Loucy (cell line): ENCODE measurements at regions not wholly inside any gene's neighbourhood (a gene's known extent, or its start where the extent isn't known, plus 50 kb on each side); places are given as distances from the start of the nearest gene placed in this dataset.

Experiments
- H2AFZ ChIP-seq: fragments of 200-600 bp; sonication (generic); 2 replicates; pipeline ENCODE4 v1.6.0; 2016; ENCODE audit warnings: antibody characterized with exemption, mild to moderate bottlenecking, low read length, moderate library complexity
- H3F3A ChIP-seq: fragments of 200-600 bp; 2 replicates; pipeline ENCODE4 v1.6.0; 2016; ENCODE audit warnings: antibody characterized with exemption, low read depth, mild to moderate bottlenecking
- H3K27me3 ChIP-seq: fragments of 200-600 bp; sonication (generic); 2 replicates; pipeline ENCODE4 v1.6.1; 2014; ENCODE audit warnings: low read length, mild to moderate bottlenecking; ENCODE audit not compliant: insufficient read depth, poor library complexity, severe bottlenecking
- H3K36me3 ChIP-seq: fragments of 200-600 bp; sonication (generic); 2 replicates; pipeline ENCODE4 v1.6.1; 2016; ENCODE audit warnings: low read length; ENCODE audit not compliant: insufficient read depth
- H3K4me1 ChIP-seq: fragments of 200-600 bp; sonication (generic); 2 replicates; pipeline ENCODE4 v1.5.1; 2014; ENCODE audit warnings: low read length, mild to moderate bottlenecking; ENCODE audit not compliant: insufficient read depth, poor library complexity, severe bottlenecking
- H3K4me2 ChIP-seq: fragments of 200-600 bp; sonication (generic); 2 replicates; pipeline ENCODE4 v1.6.0; 2014; ENCODE audit warnings: antibody characterized with exemption, low read length, low read depth, mild to moderate bottlenecking; ENCODE audit not compliant: poor library complexity, severe bottlenecking
- H3K4me3 ChIP-seq: fragments of 200-600 bp; sonication (generic); 2 replicates; pipeline ENCODE4 v1.5.1; 2014; ENCODE audit warnings: low read length, mild to moderate bottlenecking, mixed read lengths; ENCODE audit not compliant: poor library complexity, severe bottlenecking
- H3K79me2 ChIP-seq: fragments of 200-600 bp; sonication (generic); 2 replicates; pipeline ENCODE4 v1.6.1; 2014; ENCODE audit warnings: low read length; ENCODE audit not compliant: insufficient read depth
- H3K9ac ChIP-seq: fragments of 200-600 bp; sonication (generic); 2 replicates; pipeline ENCODE4 v1.6.0; 2014; ENCODE audit warnings: mild to moderate bottlenecking, low read depth, low read length, moderate library complexity; ENCODE audit not compliant: poor library complexity, severe bottlenecking
- H3K9me2 ChIP-seq: fragments of 200-600 bp; sonication (generic); replicated peaks from 2 replicates; pipeline ENCODE4 v1.6.1; 2016; ENCODE audit warnings: low read depth, low read length, mixed read lengths
- H3K9me3 ChIP-seq: fragments of 200-600 bp; sonication (generic); 2 replicates; pipeline ENCODE4 v1.6.1; 2014; ENCODE audit warnings: mild to moderate bottlenecking, antibody characterized with exemption, low read length, low read depth; ENCODE audit not compliant: insufficient read depth
- H4K20me1 ChIP-seq: fragments of 200-600 bp; sonication (generic); 2 replicates; pipeline ENCODE4 v1.6.0; 2014; ENCODE audit warnings: antibody characterized with exemption, low read length, mild to moderate bottlenecking; ENCODE audit not compliant: insufficient read depth, poor library complexity, severe bottlenecking
- CTCF ChIP-seq: fragments of 200-600 bp; sonication (generic); conservative IDR thresholded peaks from 2 replicates; pipeline ENCODE4 v1.5.1; 2014; ENCODE audit warnings: mild to moderate bottlenecking, antibody characterized with exemption, low read length
- EZH2phosphoT487 ChIP-seq: fragments of 200-600 bp; IDR thresholded peaks from 2 replicates; pipeline ENCODE4 v1.6.1; 2018; ENCODE audit warnings: antibody characterized with exemption, mild to moderate bottlenecking, moderate library complexity, borderline replicate concordance

DNA sequence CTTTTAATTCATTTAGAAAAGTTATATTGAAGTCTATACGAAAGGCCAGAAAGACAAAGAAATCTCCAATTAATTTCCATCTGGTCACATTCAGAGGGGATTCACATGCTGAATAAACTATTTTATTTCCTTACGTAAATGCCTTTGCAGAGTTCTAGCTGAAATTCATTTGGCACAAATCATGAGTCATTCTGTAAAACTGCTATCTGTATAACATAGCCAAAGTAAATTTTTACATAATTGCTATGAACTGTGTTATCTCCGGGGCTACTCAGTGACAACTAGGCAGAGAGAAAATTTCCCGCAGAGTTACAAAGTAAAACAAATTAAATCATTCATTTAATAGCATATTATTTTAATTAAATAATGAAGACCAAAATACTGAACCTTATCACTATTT lies 463.2 kb upstream of the ADAMTS16 start:
- no peak overlapping the region for H3K4me2 ChIP-seq
- H3K9ac ChIP-seq = no peak overlapping the region
- H3K4me1 ChIP-seq = no peaks in the 10 kb centered on the region
- no peaks in the 10 kb centered on the region for H3F3A ChIP-seq
- no peaks in the 10 kb centered on the region for H3K36me3 ChIP-seq
- TF ChIP-seq EZH2phosphoT487 (no peak), CTCF (no peak)
- H3K9me2 ChIP-seq = no peaks in the 10 kb centered on the region
- H3K9me3 ChIP-seq = no peaks in the 10 kb centered on the region
- H3K4me3 ChIP-seq = no peak overlapping the region
- H4K20me1 ChIP-seq = no peaks in the 10 kb centered on the region
- no peaks in the 10 kb centered on the region for H3K79me2 ChIP-seq
- H3K27me3 ChIP-seq = no peaks in the 10 kb centered on the region
- H2AFZ ChIP-seq = no peak overlapping the region

DNA sequence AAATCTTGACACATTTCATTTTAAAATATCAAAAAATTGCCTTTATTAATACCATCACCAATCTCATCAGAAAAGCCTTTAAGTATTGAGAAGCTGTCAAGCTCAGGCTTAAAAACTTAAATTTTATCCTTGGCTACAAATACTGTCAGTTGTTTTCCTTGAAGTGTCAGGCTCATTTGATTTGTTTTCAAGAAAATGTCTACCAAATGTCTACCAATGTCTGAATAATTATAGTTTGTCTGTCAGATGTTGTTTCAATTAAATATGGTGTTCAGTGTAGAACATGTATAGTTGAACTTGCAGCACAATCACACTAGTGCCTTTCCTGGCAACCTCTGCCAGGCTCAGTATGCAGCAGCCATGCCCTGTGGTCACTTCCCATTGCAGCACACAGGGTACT lies 455.2 kb upstream of the ADAMTS16 start:
- H3K79me2 ChIP-seq = no peaks in the 10 kb centered on the region
- H3K4me3 ChIP-seq = no peak overlapping the region
- H3K4me1 ChIP-seq = no peaks in the 10 kb centered on the region
- H4K20me1 ChIP-seq = no peaks in the 10 kb centered on the region
- H3K9ac ChIP-seq = no peak overlapping the region
- no peaks in the 10 kb centered on the region for H3K9me3 ChIP-seq
- no peak overlapping the region for H3K4me2 ChIP-seq
- no peaks in the 10 kb centered on the region for H3K36me3 ChIP-seq
- no peaks in the 10 kb centered on the region for H3K27me3 ChIP-seq
- no peak overlapping the region for H2AFZ ChIP-seq
- TF ChIP-seq EZH2phosphoT487 = no peak
- TF ChIP-seq CTCF = no peak
- H3F3A ChIP-seq = no peaks in the 10 kb centered on the region
- H3K9me2 ChIP-seq = no peaks in the 10 kb centered on the region

DNA sequence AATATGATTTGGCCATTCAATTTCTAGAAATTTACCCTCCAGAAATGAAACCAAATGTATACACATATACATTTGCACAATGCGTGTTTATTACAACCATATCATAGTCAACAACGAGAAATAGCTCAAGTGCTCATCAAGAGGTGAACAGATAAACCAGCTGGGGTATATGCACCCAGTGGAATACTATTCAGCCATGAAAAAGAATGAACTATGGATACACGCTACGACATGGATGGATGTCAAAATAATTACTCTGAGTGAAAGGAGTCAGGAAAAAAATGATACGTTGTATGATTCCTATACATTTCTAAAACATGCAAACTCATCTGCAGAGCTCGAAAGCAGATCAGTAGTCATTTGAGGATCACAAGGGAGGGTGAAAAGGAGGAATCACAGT lies 441.5 kb upstream of the ADAMTS16 start:
- Histone ChIP-seq H3K9me2 (no peaks in the 10 kb centered on the region), H3F3A (no peaks in the 10 kb centered on the region), H3K9me3 (no peaks in the 10 kb centered on the region; the same call in 1 of the 2 replicates), H2AFZ (no peak overlapping the region), H3K79me2 (no peaks in the 10 kb centered on the region), H4K20me1 (no peaks in the 10 kb centered on the region), H3K4me3 (no peak overlapping the region), H3K27me3 (no peaks in the 10 kb centered on the region), H3K4me1 (no peaks in the 10 kb centered on the region), H3K4me2 (no peak overlapping the region), H3K36me3 (no peaks in the 10 kb centered on the region), H3K9ac (no peak overlapping the region)
- no peak for TF ChIP-seq CTCF
- TF ChIP-seq EZH2phosphoT487 = no peak
